GM18873 (cell line): ENCODE measurements at regions not wholly inside any gene's neighbourhood (a gene's known extent, or its start where the extent isn't known, plus 50 kb on each side); places are given as distances from the start of the nearest gene placed in this dataset.

ENCODE experiments used
- ATAC-seq: cut with Tn5 transposase; IDR thresholded peaks from one replicate; pipeline ENCODE4 v1.9.1; 2021; ENCODE audit warnings: mild to moderate bottlenecking, moderate library complexity, moderate number of reproducible peaks; ENCODE audit not compliant: unreplicated experiment, low FRiP score

GRCh38 chr14:53493860-53494259, 340.7 kb upstream of the DDHD1 start:
- ATAC-seq = no peak

GRCh38 chr14:53493320-53493719, 340.2 kb upstream of the DDHD1 start:
- no peak for ATAC-seq

GRCh38 chr14:53491884-53492277, 338.8 kb upstream of the DDHD1 start:
- no peak for ATAC-seq

- ATAC-seq = no peak
Measured at GRCh38 chr14:53491256-53491883, 338.2 kb upstream of the DDHD1 start.

- ATAC-seq = no peak
Measured at GRCh38 chr14:53478174-53478573, 325.1 kb upstream of the DDHD1 start.

- ATAC-seq = no peak
Measured at GRCh38 chr14:53473480-53473879, 320.4 kb upstream of the DDHD1 start.

GRCh38 chr14:53472306-53472705, 319.2 kb upstream of the DDHD1 start:
- ATAC-seq = no peak

- no peak for ATAC-seq
Measured at GRCh38 chr14:53470351-53471043, 317.4 kb upstream of the DDHD1 start.

- ATAC-seq = no peak
Measured at GRCh38 chr14:53468876-53469275, 315.8 kb upstream of the DDHD1 start.

- no peak for ATAC-seq
Measured at GRCh38 chr14:53464376-53464775, 311.3 kb upstream of the DDHD1 start.

GRCh38 chr14:53462931-53463778, 310.0 kb upstream of the DDHD1 start:
- ATAC-seq = no peak

- ATAC-seq = no peak
Measured at GRCh38 chr14:53461858-53462257, 308.7 kb upstream of the DDHD1 start.

GRCh38 chr14:53460544-53460943, 307.4 kb upstream of the DDHD1 start:
- no peak for ATAC-seq

- ATAC-seq = no peak
Measured at GRCh38 chr14:53458368-53458814, 305.3 kb upstream of the DDHD1 start.

- ATAC-seq = no peak
Measured at GRCh38 chr14:53456931-53457330, 303.8 kb upstream of the DDHD1 start.

GRCh38 chr14:53452005-53452673, 299.0 kb upstream of the DDHD1 start:
- ATAC-seq = no peak

GRCh38 chr14:53450871-53451270, 297.7 kb upstream of the DDHD1 start:
- ATAC-seq = no peak

- ATAC-seq = no peak
Measured at GRCh38 chr14:53448682-53449081, 295.6 kb upstream of the DDHD1 start.

- no peak for ATAC-seq
Measured at GRCh38 chr14:53444677-53445312, 291.7 kb upstream of the DDHD1 start.

- ATAC-seq = no peak
Measured at GRCh38 chr14:53441789-53442188, 288.7 kb upstream of the DDHD1 start.
